DOHH2 (cell line): ENCODE measurements at regions not wholly inside any gene's neighbourhood (a gene's known extent, or its start where the extent isn't known, plus 50 kb on each side); places are given as distances from the start of the nearest gene placed in this dataset.

Source experiments
- EZH2phosphoT487 ChIP-seq: fragments of 200-600 bp; sonication (generic); IDR thresholded peaks from 2 replicates; pipeline ENCODE4 v1.6.1; 2017; ENCODE audit warnings: borderline replicate concordance, mild to moderate bottlenecking, antibody characterized with exemption, low read length, moderate library complexity, mixed read lengths
- TF ChIP-seq, protein P1 (sequence below): fragments of 200-600 bp; sonication (generic); IDR thresholded peaks from one replicate; pipeline ENCODE4 v1.5.1; 2014; ENCODE audit warnings: antibody characterized with exemption, mild to moderate bottlenecking, low read depth, low read length; ENCODE audit not compliant: poor library complexity, severe bottlenecking

DNA sequence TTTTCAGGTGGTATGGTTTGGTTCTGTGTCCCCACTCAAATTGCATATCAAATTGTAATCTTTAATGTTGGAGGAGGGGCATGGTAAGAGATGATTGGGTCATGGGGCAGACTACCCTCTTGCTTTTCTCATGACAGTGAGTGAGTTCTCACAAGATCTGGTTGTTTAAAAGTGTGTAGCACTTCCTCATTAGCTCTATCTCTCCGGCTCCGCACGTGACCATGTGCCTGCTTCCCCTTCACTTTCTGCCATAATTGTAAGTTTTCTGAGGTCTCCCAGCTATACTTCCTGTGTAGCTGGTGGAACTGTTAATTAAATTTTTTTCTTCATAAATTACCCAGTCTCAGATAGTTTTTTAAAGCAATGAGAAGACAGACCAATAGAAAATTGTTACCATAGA, 843.2 kb downstream of the AMY1C start:
- TF ChIP-seq, protein P1, sequence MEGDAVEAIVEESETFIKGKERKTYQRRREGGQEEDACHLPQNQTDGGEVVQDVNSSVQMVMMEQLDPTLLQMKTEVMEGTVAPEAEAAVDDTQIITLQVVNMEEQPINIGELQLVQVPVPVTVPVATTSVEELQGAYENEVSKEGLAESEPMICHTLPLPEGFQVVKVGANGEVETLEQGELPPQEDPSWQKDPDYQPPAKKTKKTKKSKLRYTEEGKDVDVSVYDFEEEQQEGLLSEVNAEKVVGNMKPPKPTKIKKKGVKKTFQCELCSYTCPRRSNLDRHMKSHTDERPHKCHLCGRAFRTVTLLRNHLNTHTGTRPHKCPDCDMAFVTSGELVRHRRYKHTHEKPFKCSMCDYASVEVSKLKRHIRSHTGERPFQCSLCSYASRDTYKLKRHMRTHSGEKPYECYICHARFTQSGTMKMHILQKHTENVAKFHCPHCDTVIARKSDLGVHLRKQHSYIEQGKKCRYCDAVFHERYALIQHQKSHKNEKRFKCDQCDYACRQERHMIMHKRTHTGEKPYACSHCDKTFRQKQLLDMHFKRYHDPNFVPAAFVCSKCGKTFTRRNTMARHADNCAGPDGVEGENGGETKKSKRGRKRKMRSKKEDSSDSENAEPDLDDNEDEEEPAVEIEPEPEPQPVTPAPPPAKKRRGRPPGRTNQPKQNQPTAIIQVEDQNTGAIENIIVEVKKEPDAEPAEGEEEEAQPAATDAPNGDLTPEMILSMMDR: no peak
- TF ChIP-seq EZH2phosphoT487: no peak
